ENCODE measurements at regions not wholly inside any gene's neighbourhood (a gene's known extent, or its start where the extent isn't known, plus 50 kb on each side); places are given as distances from the start of the nearest gene placed in this dataset.

GRCh38 chr4:116839826-116840225 is 245.6 kb downstream of the TRAM1L1 start:
- no peak overlapping the region for H3K27ac Mint-ChIP-seq
- Histone ChIP-seq H3K36me3 (ENCODE audit: control insufficient read depth, insufficient read depth, low read length) (no peaks in the 10 kb centered on the region), H3K4me3 (ENCODE audit: low read length) (no peak overlapping the region), H3K27ac (ENCODE audit: low read depth, low read length) (no peak overlapping the region), H3K9ac (ENCODE audit: extremely low read depth, low read length, poor library complexity, severe bottlenecking) (no peak overlapping the region), H3K4me1 (ENCODE audit: control insufficient read depth, insufficient read depth, low read length) (no peaks in the 10 kb centered on the region), H3K27me3 (ENCODE audit: control insufficient read depth, insufficient read depth, low read length, poor library complexity, severe bottlenecking) (no peaks in the 10 kb centered on the region), H3K9me3 (ENCODE audit: control insufficient read depth, low read length) (no peaks in the 10 kb centered on the region)
- H3K9me3 Mint-ChIP-seq: no peaks in the 10 kb centered on the region
- no peaks in the 10 kb centered on the region for H3K36me3 Mint-ChIP-seq (ENCODE audit: low read depth)
- no peak overlapping the region for H3K4me3 Mint-ChIP-seq
- no peaks in the 10 kb centered on the region for H3K27me3 Mint-ChIP-seq (ENCODE audit: insufficient read depth)
- TF ChIP-seq, protein P1, sequence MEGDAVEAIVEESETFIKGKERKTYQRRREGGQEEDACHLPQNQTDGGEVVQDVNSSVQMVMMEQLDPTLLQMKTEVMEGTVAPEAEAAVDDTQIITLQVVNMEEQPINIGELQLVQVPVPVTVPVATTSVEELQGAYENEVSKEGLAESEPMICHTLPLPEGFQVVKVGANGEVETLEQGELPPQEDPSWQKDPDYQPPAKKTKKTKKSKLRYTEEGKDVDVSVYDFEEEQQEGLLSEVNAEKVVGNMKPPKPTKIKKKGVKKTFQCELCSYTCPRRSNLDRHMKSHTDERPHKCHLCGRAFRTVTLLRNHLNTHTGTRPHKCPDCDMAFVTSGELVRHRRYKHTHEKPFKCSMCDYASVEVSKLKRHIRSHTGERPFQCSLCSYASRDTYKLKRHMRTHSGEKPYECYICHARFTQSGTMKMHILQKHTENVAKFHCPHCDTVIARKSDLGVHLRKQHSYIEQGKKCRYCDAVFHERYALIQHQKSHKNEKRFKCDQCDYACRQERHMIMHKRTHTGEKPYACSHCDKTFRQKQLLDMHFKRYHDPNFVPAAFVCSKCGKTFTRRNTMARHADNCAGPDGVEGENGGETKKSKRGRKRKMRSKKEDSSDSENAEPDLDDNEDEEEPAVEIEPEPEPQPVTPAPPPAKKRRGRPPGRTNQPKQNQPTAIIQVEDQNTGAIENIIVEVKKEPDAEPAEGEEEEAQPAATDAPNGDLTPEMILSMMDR (conservative IDR thresholded peaks at IDR 0.05): no peak
- WGBS, 2 experiments (ENCODE audit: insufficient coverage in 1 of 2, insufficient read length in 1 of 2): 89 to 94% methylated on average over 5 of the region's 5 CpGs
- no peak for DNase-seq
- peaks cover 6% of the 10 kb centered on the region for H3K4me1 Mint-ChIP-seq

DNA sequence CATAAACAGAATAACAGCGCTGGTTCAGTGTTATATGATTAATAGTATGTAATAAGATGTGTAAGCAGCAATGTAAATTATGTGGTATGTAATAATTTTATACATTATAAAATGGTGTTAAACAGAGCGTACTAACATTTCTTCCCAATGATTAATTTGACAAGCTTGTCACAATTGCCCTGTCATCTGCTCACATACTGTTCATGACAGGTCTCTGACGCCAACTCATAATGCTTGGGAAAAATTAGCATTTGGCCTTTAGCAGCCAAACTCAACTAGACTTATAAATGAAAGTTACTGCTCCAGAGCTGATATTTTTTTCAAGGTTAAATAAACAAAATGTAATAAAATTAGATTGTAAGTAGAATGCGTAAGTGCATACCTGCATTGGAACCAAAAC is 246.8 kb downstream of the TRAM1L1 start:
- H3K27ac Mint-ChIP-seq: no peak overlapping the region
- no peak overlapping the region for H3K4me3 ChIP-seq (ENCODE audit: low read length)
- no peaks in the 10 kb centered on the region for H3K36me3 ChIP-seq (ENCODE audit: control insufficient read depth, insufficient read depth, low read length)
- no peak overlapping the region for H3K4me3 Mint-ChIP-seq
- no peaks in the 10 kb centered on the region for H3K36me3 Mint-ChIP-seq (ENCODE audit: low read depth)
- no peaks in the 10 kb centered on the region for H3K27me3 Mint-ChIP-seq (ENCODE audit: insufficient read depth)
- WGBS, 2 experiments (ENCODE audit: insufficient coverage in 1 of 2, insufficient read length in 1 of 2): 95% methylated on average over 3 of the region's 4 CpGs; no CpG with 5 or more reads in 1 of the 2 experiments
- H3K27ac ChIP-seq (ENCODE audit: low read depth, low read length): no peak overlapping the region
- no peaks in the 10 kb centered on the region for H3K27me3 ChIP-seq (ENCODE audit: control insufficient read depth, insufficient read depth, low read length, poor library complexity, severe bottlenecking)
- H3K9me3 Mint-ChIP-seq: no peaks in the 10 kb centered on the region
- H3K4me1 ChIP-seq (ENCODE audit: control insufficient read depth, insufficient read depth, low read length): no peaks in the 10 kb centered on the region
- TF ChIP-seq, protein P1 (conservative IDR thresholded peaks at IDR 0.05): no peak
- no peaks in the 10 kb centered on the region for H3K9me3 ChIP-seq (ENCODE audit: control insufficient read depth, low read length)
- peaks cover 6% of the 10 kb centered on the region for H3K4me1 Mint-ChIP-seq
- no peak overlapping the region for H3K9ac ChIP-seq (ENCODE audit: extremely low read depth, low read length, poor library complexity, severe bottlenecking)
- no peak for DNase-seq

GRCh38 chr4:116829187-116829586 is 256.2 kb downstream of the TRAM1L1 start:
- Mint-ChIP-seq H3K36me3 (ENCODE audit: low read depth) (no peaks in the 10 kb centered on the region), H3K4me3 (no peak overlapping the region), H3K9me3 (peaks cover 5% of the 10 kb centered on the region), H3K4me1 (peaks cover 6% of the 10 kb centered on the region), H3K27ac (no peak overlapping the region), H3K27me3 (ENCODE audit: insufficient read depth) (no peaks in the 10 kb centered on the region)
- TF ChIP-seq, protein P1 (conservative IDR thresholded peaks at IDR 0.05): no peak
- Histone ChIP-seq H3K36me3 (ENCODE audit: control insufficient read depth, insufficient read depth, low read length) (no peaks in the 10 kb centered on the region), H3K4me1 (ENCODE audit: control insufficient read depth, insufficient read depth, low read length) (no peaks in the 10 kb centered on the region), H3K9ac (ENCODE audit: extremely low read depth, low read length, poor library complexity, severe bottlenecking) (no peak overlapping the region), H3K9me3 (ENCODE audit: control insufficient read depth, low read length) (no peaks in the 10 kb centered on the region), H3K27me3 (ENCODE audit: control insufficient read depth, insufficient read depth, low read length, poor library complexity, severe bottlenecking) (no peaks in the 10 kb centered on the region), H3K27ac (ENCODE audit: low read depth, low read length) (no peak overlapping the region), H3K4me3 (ENCODE audit: low read length) (no peak overlapping the region)
- DNase-seq: peak; percentile 57
- 88 to 94% methylated on average over 2 to 5 of the region's 5 CpGs for WGBS, 2 experiments (ENCODE audit: insufficient coverage in 1 of 2, insufficient read length in 1 of 2)

Data from endodermal cell (in vitro differentiated cells).